HepG2 (cell line): ENCODE measurements at regions not wholly inside any gene's neighbourhood (a gene's known extent, or its start where the extent isn't known, plus 50 kb on each side); places are given as distances from the start of the nearest gene placed in this dataset.

Experiments used
- KDM1A ChIP-seq: IDR thresholded peaks from 2 replicates; pipeline ENCODE4 v1.6.1; 2016; ENCODE audit warnings: missing compliant biosample characterization
- LRRFIP1 ChIP-seq: sonication (generic); formaldehyde crosslinking; conservative IDR thresholded peaks from 2 replicates; pipeline ENCODE4 v1.4.0; 2020; ENCODE audit warnings: missing genetic modification reagents
- PCBP2 ChIP-seq: fragments of 200-400 bp; formaldehyde crosslinking; optimal IDR thresholded peaks from 2 replicates; pipeline ENCODE3; 2018; ENCODE audit warnings: low read length, low read depth; ENCODE audit not compliant: poor library complexity, severe bottlenecking
- POLR2G ChIP-seq: fragments of 200-400 bp; formaldehyde crosslinking; IDR thresholded peaks from 2 replicates; pipeline ENCODE4 v1.6.1; 2018; ENCODE audit warnings: mild to moderate bottlenecking, low read depth, low read length, moderate library complexity
- RXRB ChIP-seq: IDR thresholded peaks from 2 replicates; pipeline ENCODE4 v1.6.1; 2016; ENCODE audit warnings: borderline replicate concordance, missing genetic modification reagents, missing compliant biosample characterization
- ZNF232 ChIP-seq: sonication (generic); formaldehyde crosslinking; IDR thresholded peaks from 2 replicates; pipeline ENCODE4 v1.4.0; 2020; ENCODE audit warnings: missing genetic modification reagents, borderline replicate concordance
- ZNF292 ChIP-seq: sonication (generic); formaldehyde crosslinking; IDR thresholded peaks from 2 replicates; pipeline ENCODE4 v1.8.1; 2022; ENCODE audit warnings: mild to moderate bottlenecking, low read depth, missing genetic modification reagents, borderline replicate concordance
- ZNF451 ChIP-seq: sonication (generic); formaldehyde crosslinking; IDR thresholded peaks from 2 replicates; pipeline ENCODE4 v1.5.0; 2020; ENCODE audit warnings: mild to moderate bottlenecking, missing genetic modification reagents
- ZNF772 ChIP-seq: sonication (generic); formaldehyde crosslinking; IDR thresholded peaks from 2 replicates; pipeline ENCODE4 v1.5.0; 2020; ENCODE audit warnings: mild to moderate bottlenecking, missing genetic modification reagents
- TF ChIP-seq, protein P1 (sequence below), 2 experiments: IDR thresholded peaks; 2 replicates each; pipeline ENCODE4 v1.6.1; 2011 to 2012; ENCODE audit warnings: low read length in 2 of 2, borderline replicate concordance in 1 of 2, low read depth in 1 of 2, mild to moderate bottlenecking in 1 of 2, moderate library complexity in 1 of 2

GRCh38 chr2:37493425-37493824 lies 149.0 kb downstream of the QPCT start:
- TF ChIP-seq, protein P1, sequence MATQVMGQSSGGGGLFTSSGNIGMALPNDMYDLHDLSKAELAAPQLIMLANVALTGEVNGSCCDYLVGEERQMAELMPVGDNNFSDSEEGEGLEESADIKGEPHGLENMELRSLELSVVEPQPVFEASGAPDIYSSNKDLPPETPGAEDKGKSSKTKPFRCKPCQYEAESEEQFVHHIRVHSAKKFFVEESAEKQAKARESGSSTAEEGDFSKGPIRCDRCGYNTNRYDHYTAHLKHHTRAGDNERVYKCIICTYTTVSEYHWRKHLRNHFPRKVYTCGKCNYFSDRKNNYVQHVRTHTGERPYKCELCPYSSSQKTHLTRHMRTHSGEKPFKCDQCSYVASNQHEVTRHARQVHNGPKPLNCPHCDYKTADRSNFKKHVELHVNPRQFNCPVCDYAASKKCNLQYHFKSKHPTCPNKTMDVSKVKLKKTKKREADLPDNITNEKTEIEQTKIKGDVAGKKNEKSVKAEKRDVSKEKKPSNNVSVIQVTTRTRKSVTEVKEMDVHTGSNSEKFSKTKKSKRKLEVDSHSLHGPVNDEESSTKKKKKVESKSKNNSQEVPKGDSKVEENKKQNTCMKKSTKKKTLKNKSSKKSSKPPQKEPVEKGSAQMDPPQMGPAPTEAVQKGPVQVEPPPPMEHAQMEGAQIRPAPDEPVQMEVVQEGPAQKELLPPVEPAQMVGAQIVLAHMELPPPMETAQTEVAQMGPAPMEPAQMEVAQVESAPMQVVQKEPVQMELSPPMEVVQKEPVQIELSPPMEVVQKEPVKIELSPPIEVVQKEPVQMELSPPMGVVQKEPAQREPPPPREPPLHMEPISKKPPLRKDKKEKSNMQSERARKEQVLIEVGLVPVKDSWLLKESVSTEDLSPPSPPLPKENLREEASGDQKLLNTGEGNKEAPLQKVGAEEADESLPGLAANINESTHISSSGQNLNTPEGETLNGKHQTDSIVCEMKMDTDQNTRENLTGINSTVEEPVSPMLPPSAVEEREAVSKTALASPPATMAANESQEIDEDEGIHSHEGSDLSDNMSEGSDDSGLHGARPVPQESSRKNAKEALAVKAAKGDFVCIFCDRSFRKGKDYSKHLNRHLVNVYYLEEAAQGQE (IDR thresholded peaks at IDR 0.05; ENCODE audit: borderline replicate concordance in 1 of 2, low read depth in 1 of 2, low read length in 2 of 2): no peak
- no peak for TF ChIP-seq ZNF772
- TF ChIP-seq ZNF292: no peak
- no peak for TF ChIP-seq POLR2G
- no peak for TF ChIP-seq ZNF232 (CRISPR knock-in tag)
- TF ChIP-seq PCBP2: no peak
- TF ChIP-seq LRRFIP1 (CRISPR knock-in tag): no peak
- TF ChIP-seq KDM1A (CRISPR knock-in tag): no peak
- no peak for TF ChIP-seq ZNF451
- no peak for TF ChIP-seq RXRB (CRISPR knock-in tag)
